HG02870 (cell line): ENCODE measurements at regions not wholly inside any gene's neighbourhood (a gene's known extent, or its start where the extent isn't known, plus 50 kb on each side); places are given as distances from the start of the nearest gene placed in this dataset.

Source experiments
- ATAC-seq: cut with Tn5 transposase; IDR thresholded peaks from one replicate; pipeline ENCODE4 v1.9.1; 2021; ENCODE audit warnings: mild to moderate bottlenecking, moderate library complexity; ENCODE audit not compliant: unreplicated experiment

DNA sequence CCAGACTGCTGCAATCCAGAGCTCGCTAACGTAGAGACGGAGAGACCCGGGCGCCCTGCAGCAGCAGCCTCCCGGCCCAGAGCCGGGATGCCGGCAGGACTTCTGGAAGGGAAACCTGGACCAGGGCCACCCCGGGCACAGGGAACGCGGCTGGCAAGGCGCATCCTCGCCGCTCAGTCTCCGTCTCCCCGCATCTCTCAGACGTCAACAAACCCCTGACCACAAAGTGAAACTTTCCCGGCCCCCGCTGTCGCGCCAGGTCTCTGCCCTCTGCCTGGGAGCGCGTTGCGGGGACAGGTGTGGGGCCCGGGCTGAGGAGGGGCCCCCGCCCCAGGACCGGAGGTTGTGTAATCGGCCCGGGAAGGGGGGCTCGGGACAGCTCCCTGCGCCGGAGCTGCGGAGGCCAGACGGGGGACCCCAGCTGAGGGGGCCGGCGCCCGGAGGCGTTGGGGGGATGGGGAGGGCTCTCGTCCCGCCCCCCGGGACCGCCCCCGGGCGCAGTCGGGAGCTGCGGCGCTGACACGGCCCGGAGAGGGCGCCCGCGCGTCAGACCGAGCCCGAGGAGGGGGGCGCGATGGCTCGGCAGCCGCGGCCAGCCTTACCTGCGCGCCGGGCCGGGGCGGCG, 116.6 kb upstream of the HIVEP3 start:
- ATAC-seq, result peak; percentile 60

DNA sequence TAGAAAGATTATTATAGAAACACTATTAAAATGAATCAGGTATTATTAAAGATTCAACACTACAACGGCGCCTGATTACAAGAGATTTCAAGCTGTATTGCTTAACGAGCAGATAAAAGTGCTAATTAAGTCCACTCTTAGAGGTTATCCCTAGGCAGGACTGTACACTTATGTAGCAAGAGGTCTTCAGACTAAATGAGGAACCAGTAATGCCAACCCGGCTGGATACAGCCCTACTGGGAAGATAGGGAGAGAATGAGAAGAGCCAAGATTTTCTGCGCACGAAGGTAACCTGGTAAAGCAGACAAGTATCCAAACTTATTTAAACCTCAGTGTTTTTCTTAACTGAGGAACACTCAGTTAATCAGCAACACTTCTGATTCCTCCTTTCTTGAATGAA, 115.7 kb upstream of the HIVEP3 start:
- no peak for ATAC-seq

DNA sequence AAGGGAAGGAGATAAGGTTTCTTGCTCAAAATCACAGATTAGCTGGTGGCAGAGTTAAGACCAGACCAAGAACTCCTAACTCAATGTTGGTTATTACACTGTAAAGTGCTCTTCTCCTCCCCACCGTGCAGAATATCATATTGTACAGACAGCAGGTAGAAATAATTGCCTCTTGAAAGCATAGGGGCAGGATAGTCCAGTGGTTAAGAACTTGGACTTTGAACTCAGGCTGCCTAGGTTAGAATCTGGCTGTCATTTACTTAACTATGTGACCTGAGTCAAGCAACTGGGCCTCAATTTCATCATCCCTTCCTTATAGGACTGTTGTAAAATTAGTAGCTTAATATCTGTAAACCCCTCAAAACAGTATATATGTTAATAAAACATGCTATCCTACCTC, 114.9 kb upstream of the HIVEP3 start:
- no peak for ATAC-seq

DNA sequence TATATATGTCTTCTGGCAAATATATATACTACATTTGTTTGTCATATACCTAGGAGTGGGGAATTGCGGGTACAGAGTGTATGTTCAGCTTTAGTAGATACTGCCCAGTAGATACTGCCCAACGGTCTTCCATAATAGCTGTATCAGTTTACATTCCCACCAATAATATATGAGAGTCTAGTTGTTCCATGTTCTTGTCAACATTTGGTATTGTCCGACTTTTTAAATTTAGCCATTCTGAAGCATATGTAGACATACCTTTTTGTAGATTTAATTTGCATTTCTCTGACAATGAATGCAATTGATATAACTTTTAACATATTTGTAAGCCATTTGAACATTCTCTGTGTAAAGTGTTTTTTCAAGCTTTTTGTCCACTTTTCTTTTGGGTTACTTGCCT, 99.0 kb upstream of the HIVEP3 start:
- no peak for ATAC-seq

DNA sequence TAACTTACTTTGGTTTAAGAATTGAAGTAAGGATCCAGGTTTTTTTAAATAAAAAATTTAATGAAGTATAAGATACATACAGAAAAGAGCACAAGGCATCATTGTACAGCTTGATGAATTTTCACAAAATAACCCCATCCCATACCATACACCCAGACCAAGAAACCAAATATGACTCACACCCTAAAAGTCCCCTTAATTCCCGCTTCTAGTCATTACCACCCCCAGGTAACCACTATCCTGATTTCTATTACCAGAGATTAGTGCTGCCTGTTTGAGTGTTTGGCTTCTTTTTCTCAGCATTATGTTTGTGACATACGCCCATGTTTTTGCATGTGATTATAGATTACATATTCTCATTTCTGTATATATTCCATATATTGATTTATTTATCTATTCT, 98.5 kb upstream of the HIVEP3 start:
- peak; percentile 79 for ATAC-seq

DNA sequence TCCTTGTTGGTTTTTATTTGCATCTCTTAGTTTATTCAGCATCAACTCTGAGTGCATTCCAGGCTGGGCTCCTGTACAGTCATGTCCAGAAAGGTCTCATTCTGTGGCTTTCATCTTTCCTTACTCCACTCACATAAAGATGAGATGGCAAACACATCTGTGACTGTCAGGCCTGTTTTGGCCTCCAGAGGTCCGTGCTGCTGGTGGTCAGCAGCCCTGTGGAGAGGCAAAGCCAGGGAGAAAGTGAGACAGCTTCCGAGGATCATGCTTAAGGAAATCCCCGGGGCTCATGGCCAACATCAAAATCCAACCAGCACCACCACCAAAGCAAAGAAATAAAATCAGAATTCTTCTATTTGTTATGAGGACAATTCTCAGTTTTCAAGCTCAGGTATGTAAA, 96.1 kb upstream of the HIVEP3 start:
- no peak for ATAC-seq

DNA sequence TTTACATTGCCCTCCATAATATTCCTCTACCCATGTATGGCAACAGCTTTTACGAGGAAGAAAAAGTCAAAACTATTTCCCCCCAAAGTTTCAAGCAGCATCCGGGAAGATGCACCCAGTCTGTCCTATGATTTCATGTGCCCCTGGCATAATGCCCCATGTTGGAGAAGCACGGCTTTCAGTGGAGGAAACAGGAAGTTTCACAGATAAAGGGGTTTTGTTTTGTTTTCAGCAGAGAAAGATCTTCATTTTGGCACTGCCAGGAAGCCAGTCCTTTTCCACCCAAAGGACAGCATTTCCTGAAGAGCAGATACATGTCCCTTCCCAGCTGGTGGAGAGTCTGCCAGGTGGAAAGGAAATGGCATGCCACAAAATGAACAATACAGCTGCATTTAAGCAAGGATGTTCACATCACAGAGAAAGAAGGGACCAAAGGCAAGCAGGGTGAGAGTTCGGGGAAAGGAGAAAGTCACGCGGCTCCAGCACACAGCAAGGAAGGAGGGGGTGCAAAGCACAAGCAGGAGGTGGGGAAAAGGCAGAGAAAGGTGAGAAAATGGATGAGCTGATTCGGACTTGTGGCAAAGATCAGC, 95.3 kb upstream of the HIVEP3 start:
- no peak for ATAC-seq

DNA sequence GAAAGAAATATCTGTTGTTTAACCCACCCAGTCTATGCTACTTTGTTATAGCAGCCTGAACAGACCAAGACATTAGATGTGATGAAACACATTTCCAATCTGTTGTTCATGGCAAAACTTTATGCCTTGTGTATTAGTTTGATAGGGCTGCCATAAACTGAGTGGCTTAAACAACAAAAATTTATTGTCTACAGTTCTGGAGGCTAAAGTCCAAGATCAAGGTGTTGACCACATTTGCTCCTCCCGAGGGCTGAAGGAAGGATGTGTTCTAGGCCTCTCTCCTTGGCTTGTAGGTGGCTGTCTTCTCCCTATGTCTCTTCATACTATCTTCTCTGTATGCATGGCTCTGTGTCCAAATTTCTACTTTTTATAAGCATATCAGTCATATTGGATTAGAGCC, 94.1 kb upstream of the HIVEP3 start:
- ATAC-seq, result no peak

DNA sequence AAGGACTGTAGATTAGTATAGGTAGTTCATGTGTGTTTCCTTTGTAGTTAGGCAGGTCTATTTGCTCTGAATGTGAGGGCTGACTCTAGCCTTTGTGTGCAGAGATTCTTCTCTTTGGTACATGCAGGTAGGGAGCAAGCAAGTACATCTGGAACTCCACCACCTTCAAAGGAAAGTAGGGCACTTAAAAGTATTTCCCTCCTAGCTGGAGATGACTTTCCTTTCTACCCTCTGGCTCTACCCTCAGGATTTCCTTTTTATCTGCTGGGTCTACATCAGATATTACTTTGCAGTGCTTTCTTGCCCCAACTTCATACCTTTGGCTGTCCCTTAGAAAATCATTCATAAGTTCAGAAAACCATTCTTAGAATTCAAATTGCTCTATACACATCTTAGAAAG, 91.7 kb upstream of the HIVEP3 start:
- ATAC-seq, result no peak

DNA sequence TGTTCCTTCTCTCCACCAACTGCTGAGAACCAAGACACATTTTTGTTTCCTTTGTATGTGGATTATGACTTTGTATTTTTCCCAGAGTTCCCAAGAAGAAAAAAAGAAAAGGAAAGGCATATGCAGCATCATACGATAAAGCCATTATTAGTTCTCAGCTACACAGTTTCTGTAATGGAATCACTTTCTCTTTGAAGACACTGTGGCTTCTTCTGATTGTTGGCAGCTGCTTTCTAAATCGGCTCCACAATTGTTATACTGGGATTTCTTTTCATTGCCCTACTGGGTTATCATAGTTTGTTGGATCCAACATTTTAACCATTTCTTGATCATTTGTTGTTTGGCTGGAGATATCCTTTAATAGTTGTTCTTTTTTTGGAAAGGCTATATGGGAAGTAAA, 89.5 kb upstream of the HIVEP3 start:
- ATAC-seq, result no peak

DNA sequence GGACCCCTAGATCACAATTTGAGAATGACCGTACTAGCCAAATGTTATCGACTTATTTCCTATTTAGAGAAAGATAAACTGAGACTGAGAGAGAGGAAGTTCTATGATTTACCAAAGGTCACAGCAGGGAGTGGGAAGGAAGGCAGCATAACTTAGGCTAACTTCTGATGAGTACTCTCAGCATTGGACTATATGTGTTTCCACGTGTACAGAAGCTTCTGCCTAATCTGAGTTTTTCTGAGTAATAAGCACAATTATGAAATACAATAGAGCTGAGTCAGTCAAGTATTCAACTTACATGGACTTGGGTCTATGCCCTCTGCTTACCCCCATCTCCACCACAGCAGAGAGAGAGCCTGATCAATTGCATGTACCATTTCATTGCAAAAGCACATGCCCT, 88.1 kb upstream of the HIVEP3 start:
- no peak for ATAC-seq

DNA sequence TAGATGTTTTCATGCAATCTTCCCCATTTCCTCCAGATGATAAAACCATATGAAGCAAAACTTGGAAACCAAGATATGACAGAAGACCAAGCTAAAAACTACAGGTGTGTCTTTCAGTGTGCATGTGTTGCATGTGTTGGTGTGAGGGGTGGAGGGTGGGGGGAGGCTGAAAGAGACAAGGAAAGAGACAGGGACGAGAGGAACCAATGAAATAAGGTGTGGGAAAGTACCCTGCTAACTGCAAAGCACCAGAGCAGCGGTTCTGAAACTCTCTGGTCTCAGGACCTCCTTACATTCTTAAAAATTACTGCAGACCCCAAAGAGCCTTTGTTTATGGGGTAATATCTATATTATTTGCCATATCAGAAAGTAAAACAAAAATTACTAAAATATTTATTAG, 87.4 kb upstream of the HIVEP3 start:
- no peak for ATAC-seq

DNA sequence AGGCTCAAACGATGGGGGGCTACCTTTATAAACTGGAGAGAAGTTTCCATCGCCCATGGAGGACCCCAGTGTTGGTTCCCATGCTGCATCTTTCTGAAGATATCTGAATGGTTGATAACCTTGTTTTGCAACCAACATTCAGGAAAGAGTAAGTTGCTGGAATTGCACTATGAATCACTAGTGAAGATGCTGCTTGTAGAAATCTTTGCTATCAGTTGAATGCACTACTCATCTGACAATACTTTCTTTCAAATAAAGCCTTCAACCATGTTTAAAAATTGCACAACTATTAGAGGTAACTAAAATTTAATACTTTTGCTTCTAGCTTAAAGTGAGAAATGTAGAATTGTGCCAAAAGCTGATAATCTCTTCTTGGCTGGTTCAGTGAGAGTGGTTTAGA, 86.8 kb upstream of the HIVEP3 start:
- ATAC-seq, result no peak

DNA sequence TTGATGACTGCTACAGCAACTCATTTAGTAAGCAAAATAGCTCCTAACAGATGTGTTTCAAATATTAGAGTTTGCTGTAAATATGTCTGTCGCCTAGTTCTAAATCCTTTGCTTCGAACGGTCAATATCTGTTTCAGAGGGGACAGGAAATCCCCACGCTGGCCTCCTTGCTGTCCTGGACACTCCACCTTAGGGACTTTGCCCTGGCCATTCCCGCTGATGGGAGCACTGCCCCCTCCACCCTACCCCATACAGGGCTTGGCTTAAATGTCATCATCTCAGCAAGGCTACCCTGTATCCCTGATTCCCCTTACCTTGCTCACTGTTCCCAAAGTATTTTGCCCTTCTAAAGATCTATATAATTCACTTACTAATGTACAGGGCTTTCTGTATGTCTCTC, 86.1 kb upstream of the HIVEP3 start:
- ATAC-seq, result no peak

DNA sequence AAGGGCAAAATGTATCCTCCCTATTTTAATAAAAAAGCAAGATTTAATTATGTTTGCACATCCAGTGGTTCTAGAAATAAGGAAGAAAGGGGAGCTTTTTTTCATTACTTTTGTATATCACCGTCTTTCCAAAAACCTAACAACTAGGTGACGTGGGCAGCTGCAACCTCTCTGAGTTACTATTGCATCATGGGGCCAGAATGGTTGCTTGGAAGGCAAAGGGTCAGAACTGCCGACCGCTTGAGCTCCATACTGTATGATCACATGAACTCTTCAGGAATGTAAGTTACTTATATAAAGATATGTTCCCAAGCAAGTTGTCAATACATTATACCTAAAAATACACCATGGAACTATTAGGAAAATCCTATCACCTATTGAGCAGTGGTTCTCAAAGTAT, 85.6 kb upstream of the HIVEP3 start:
- ATAC-seq, result no peak

DNA sequence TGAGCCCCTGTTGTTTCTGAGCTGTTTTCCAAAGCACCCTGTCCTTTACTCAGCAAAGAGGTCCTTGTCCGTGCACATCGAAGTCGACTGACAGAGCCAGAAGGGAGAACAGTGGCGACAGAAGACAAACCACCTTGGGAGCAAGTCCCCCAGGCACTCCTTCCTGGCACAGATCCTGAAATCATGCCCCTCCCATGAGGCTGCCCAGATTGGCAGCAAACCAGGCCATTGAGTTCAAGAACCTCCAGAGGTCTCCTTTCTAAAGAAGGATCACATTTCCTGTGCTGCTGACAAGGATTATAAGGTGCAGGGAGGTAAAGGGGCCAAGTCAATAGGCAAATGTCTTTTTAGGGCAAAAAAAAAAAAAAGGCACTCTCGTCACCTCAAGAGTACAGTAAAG, 84.7 kb upstream of the HIVEP3 start:
- no peak for ATAC-seq

DNA sequence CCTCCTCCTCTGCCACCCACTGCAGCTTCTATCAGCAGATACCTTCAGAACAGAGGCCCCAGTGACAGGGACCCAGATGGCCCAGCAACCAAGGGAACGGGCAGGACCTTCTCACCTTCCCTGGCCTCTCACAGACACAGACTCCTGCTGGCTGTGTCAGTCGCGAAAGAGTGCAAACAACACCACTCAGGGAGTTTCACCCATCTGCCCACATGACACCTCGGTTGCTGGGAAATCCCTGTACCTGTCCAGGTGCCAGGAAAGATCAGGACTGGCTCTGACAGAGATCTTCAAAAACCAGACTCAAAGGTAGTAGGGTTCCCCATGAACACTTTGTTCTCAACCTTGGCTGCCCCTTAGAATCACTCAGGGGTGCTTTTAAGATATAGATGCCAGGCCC, 83.5 kb upstream of the HIVEP3 start:
- ATAC-seq, result no peak

DNA sequence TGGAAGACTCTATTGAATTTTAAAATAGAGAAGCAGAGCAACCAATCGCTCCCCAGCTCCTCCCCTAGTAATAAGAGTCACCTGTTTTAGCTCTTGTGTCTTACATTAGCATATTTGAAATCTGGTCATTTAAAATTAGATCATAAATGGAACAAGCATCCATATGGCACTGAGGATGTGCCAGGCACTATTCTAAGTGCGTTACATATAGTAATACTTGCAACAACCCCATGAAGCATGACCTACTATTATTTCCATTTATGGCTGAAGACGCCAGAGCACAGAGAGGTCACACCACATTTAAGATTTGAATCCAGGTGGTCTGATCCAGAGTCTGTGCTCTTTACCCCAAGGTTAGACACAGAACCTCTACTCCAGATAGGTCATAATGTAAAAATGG, 82.0 kb upstream of the HIVEP3 start:
- ATAC-seq, result no peak

DNA sequence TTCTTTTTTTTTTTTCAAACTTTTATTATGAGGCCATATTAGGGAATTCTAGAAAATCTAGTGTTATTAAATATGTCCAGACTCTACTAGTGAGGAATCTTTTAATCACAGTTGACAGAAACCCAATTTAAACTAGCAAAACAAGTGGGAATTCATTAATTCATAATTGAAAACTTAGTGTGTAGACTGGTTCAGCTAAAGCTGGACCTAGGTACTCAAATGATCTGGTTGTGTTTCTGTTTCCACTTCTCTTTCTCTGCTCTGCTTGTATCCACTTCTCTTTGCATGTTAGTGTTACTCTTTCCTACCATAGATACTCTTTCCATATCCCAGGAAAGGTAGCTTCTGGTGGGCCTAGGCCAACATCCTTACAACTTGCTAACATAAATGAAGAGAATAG, 81.2 kb upstream of the HIVEP3 start:
- ATAC-seq, result no peak

DNA sequence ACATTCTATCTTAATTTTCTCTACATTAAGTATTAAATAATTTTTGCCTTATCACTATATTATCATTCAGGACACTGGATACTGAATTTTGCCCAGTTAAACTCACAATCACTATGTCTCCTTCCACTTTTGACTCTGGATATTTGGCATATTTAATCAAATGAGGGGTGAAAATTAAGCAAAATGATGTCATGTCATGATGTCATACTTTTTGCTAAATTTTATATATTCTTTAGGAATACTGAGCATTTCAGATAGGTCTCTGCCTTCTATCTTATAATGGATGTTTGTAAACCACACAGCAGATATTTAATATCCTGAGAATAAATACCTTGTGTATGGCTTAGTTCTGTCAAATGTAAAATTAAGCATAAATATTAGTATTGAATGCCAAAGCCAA, 79.5 kb upstream of the HIVEP3 start:
- ATAC-seq, result no peak

DNA sequence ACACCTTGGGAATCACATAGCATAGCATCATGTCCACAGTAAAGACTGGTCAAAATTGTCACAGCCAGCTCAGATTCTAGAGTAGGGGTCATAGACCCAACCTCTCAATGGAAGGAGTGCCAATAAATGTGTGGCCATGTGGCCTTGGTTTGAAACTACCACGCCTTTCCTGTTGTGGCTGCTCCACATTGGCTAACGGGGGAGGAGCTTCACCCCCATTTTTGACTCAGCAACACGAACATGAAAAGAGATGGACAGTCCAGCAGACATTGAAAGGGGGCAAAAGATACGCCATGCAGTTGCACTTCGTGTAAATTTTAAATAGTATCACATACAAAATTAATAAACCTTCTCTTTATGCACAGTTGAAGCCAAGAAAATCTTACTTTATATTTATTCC, 78.4 kb upstream of the HIVEP3 start:
- ATAC-seq, result no peak

DNA sequence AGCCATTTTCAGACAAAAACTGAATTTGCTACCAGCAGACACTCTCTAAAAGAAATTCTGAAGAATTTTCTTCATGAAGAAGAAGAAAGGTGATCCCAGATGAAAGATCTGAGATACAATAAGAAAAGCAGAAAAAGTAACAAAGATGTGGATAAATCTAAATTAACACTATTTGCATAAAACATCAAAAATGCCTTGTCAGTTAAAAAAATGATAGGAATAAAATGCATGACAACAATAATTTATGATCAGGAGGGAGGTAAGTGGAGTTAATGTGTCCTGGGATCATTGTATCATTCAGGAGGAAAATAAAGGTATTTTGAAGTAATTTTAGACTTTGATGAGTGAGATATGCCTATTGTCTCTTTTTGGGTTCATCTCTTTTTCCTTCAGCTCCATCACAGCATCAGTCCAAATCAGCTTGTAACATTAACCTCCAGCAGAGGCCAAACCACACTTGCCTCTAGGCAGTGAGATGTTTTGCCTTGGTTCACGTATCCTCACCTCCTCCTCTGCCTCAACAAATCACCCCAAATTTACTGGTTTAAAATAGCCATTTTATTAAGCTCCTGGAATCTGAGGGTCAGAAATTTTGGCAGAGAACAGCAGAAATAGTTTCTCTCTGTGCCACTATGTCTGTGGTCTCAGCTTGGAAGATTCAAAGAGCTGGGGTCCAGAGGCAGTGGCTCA, 76.9 kb upstream of the HIVEP3 start:
- ATAC-seq, result no peak
